Endodermal cell (in vitro differentiated cells): ENCODE measurements at regions not wholly inside any gene's neighbourhood (a gene's known extent, or its start where the extent isn't known, plus 50 kb on each side); places are given as distances from the start of the nearest gene placed in this dataset.

Experiments used
- DNase-seq: peaks from one replicate; pipeline ENCODE4 v3.0.0-alpha.2; 2017
- H3K27ac ChIP-seq: 2 replicates; pipeline ENCODE4 v1.5.1; 2013; ENCODE audit warnings: mild to moderate bottlenecking, low read depth, low read length, moderate library complexity
- H3K27me3 ChIP-seq: 2 replicates; pipeline ENCODE4 v1.6.1; 2013; ENCODE audit warnings: mild to moderate bottlenecking, low read length, moderate library complexity; ENCODE audit not compliant: insufficient read depth, control insufficient read depth, poor library complexity, severe bottlenecking
- H3K36me3 ChIP-seq: 2 replicates; pipeline ENCODE4 v1.7.0; 2013; ENCODE audit warnings: mild to moderate bottlenecking, low read length, moderate library complexity; ENCODE audit not compliant: control insufficient read depth, insufficient read depth
- H3K4me1 ChIP-seq: one replicate; pipeline ENCODE4 v1.7.0; 2013; ENCODE audit warnings: low read length; ENCODE audit not compliant: control insufficient read depth, insufficient read depth
- H3K4me3 ChIP-seq: 2 replicates; pipeline ENCODE4 v1.5.1; 2013; ENCODE audit warnings: mild to moderate bottlenecking, low read length, moderate library complexity
- H3K9ac ChIP-seq: 2 replicates; pipeline ENCODE4 v1.6.1; 2013; ENCODE audit warnings: mild to moderate bottlenecking, low read length, moderate library complexity; ENCODE audit not compliant: poor library complexity, severe bottlenecking; ENCODE audit errors: extremely low read depth
- H3K9me3 ChIP-seq: 2 replicates; pipeline ENCODE4 v1.6.1; 2013; ENCODE audit warnings: mild to moderate bottlenecking, low read length, moderate library complexity; ENCODE audit not compliant: control insufficient read depth
- H3K27ac Mint-ChIP-seq: 2 replicates; pipeline ENCODE4 v1.8.0; 2020; ENCODE audit warnings: mixed read lengths
- H3K27me3 Mint-ChIP-seq: 2 replicates; pipeline ENCODE4 v1.8.0; 2021; ENCODE audit warnings: mild to moderate bottlenecking, mixed read lengths; ENCODE audit not compliant: insufficient read depth
- H3K36me3 Mint-ChIP-seq: 2 replicates; pipeline ENCODE4 v1.8.0; 2020; ENCODE audit warnings: low read depth, mixed read lengths
- H3K4me1 Mint-ChIP-seq: 2 replicates; pipeline ENCODE4 v1.8.0; 2020; ENCODE audit warnings: mixed read lengths
- H3K4me3 Mint-ChIP-seq: 2 replicates; pipeline ENCODE4 v1.8.0; 2020; ENCODE audit warnings: mild to moderate bottlenecking, moderate library complexity, mixed read lengths
- H3K9me3 Mint-ChIP-seq: 2 replicates; pipeline ENCODE4 v1.8.0; 2020; ENCODE audit warnings: mild to moderate bottlenecking, mixed read lengths
- CTCF ChIP-seq: fragments of 200-600 bp; sonication (generic); conservative IDR thresholded peaks from 2 replicates; pipeline ENCODE4 v1.5.0; 2021; ENCODE audit warnings: antibody characterized with exemption, mild to moderate bottlenecking
- WGBS, 2 experiments: methylation state at CpG; one replicate each; pipeline versions ENCODE4 v1.1.5 to v1.1.7; 2013; ENCODE audit warnings: missing lambda C conversion rate in 2 of 2, mixed read lengths in 1 of 2; ENCODE audit not compliant: insufficient coverage in 1 of 2, insufficient read length in 1 of 2; 5-methylcytosine and 5-hydroxymethylcytosine counted together

- no peak for TF ChIP-seq CTCF
- H3K4me3 Mint-ChIP-seq: no peak overlapping the region
- peaks cover 28% of the 10 kb centered on the region for H3K4me1 ChIP-seq
- no peaks in the 10 kb centered on the region for H3K27me3 ChIP-seq
- no peak for DNase-seq
- H3K9me3 Mint-ChIP-seq: no peaks in the 10 kb centered on the region
- no peaks in the 10 kb centered on the region for H3K9me3 ChIP-seq
- H3K4me1 Mint-ChIP-seq: peaks cover 48% of the 10 kb centered on the region
- no peak overlapping the region for H3K9ac ChIP-seq
- H3K36me3 ChIP-seq: no peaks in the 10 kb centered on the region
- WGBS, 2 experiments: 94 to 99% methylated on average over 7 to 8 of the region's 8 CpGs
- H3K36me3 Mint-ChIP-seq: no peaks in the 10 kb centered on the region
- H3K27ac ChIP-seq: no peak overlapping the region
- no peak overlapping the region for H3K27ac Mint-ChIP-seq
- no peak overlapping the region for H3K4me3 ChIP-seq
- H3K27me3 Mint-ChIP-seq: no peaks in the 10 kb centered on the region
Observed at GRCh38 chr13:40113643-40114304, 458.3 kb downstream of the COG6 start.

- 96 to 97% methylated on average over 3 to 5 of the region's 6 CpGs for WGBS, 2 experiments
- peaks cover 2% of the 10 kb centered on the region for H3K9me3 Mint-ChIP-seq
Observed at GRCh38 chr13:40114305-40114896, 458.9 kb downstream of the COG6 start.

GRCh38 chr13:40115426-40115825, 460.0 kb downstream of the COG6 start:
- no peak for DNase-seq
- no peak for TF ChIP-seq CTCF
- Mint-ChIP-seq H3K27ac (peak overlapping the region; percentile 91), H3K4me1 (peaks cover 48% of the 10 kb centered on the region), H3K27me3 (no peaks in the 10 kb centered on the region), H3K4me3 (peak overlapping the region; percentile 0), H3K36me3 (peaks cover 4% of the 10 kb centered on the region), H3K9me3 (peaks cover 11% of the 10 kb centered on the region)
- peak overlapping the region; percentile 34 for H3K9ac ChIP-seq
- H3K4me1 ChIP-seq: peaks cover 28% of the 10 kb centered on the region
- no peak overlapping the region for H3K4me3 ChIP-seq
- peaks cover 9% of the 10 kb centered on the region for H3K9me3 ChIP-seq
- 49% methylated on average over 2 of the region's 2 CpGs; no CpG with 5 or more reads in 1 of the 2 experiments for WGBS, 2 experiments
- no peaks in the 10 kb centered on the region for H3K27me3 ChIP-seq
- H3K36me3 ChIP-seq: no peaks in the 10 kb centered on the region
- H3K27ac ChIP-seq: no peak overlapping the region

More at GRCh38 chr13:40114305-40114896, 458.9 kb downstream of the COG6 start:
- peaks cover 28% of the 10 kb centered on the region for H3K4me1 ChIP-seq
- H3K27ac ChIP-seq: no peak overlapping the region
- H3K4me3 ChIP-seq: no peak overlapping the region
- no peaks in the 10 kb centered on the region for H3K36me3 ChIP-seq
- no peaks in the 10 kb centered on the region for H3K27me3 ChIP-seq
- H3K9ac ChIP-seq: no peak overlapping the region
- Mint-ChIP-seq H3K27ac (no peak overlapping the region), H3K4me3 (no peak overlapping the region), H3K4me1 (peaks cover 48% of the 10 kb centered on the region), H3K36me3 (no peaks in the 10 kb centered on the region), H3K27me3 (no peaks in the 10 kb centered on the region)
- DNase-seq: no peak
- H3K9me3 ChIP-seq: no peaks in the 10 kb centered on the region
- TF ChIP-seq CTCF: no peak
